ENCODE measurements at regions not wholly inside any gene's neighbourhood (a gene's known extent, or its start where the extent isn't known, plus 50 kb on each side); places are given as distances from the start of the nearest gene placed in this dataset.
"Not testable (repeated sequence)": the region's sequence is repeated elsewhere in the genome, so short reads cannot be mapped to it uniquely, and the experiment has no call there.

DNA sequence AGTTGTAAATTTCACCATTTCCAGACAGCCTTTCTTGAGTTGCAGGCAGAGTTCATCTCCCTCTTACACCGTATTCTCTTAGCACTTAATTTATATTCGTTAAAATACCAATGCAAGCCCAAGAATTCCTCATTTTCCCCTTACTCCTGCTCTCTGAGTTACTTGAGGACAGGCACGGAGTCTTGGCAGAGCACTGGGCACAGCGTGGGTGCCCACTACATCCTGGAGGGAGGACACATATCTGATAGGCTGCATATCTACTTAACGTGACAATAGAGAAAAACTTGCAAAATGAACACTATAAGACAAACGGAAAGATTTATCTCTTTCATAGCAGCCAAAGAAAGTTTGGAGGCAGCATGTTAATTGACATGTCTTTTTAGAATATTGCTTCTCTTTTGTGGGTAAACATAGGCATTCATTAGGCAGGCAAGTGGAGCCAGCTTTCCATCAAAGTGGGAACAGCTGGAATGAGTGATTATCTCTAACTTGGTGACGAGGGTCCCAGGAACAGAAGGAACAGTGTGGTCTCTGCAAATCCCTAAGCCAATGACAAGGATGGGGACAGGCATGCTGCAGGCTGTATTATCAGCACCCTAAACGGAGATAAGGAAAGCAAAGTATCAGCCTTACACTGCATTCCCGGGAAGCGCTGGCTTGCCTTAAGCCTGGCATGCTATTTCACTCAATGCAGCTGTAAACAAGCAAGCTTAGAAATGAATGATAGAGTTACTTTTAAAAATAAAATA is 116.5 kb downstream of the RTP4 start:
- H3F3A ChIP-seq (ENCODE audit: control insufficient read depth, insufficient read depth): no peaks in the 10 kb centered on the region
- no peaks in the 10 kb centered on the region for H3K9me2 ChIP-seq (replicated peaks; ENCODE audit: control insufficient read depth, low read length)
- H3K4me3 ChIP-seq (ENCODE audit: low read length): no peak overlapping the region
- H3K36me3 ChIP-seq (ENCODE audit: control insufficient read depth, low read length): no peaks in the 10 kb centered on the region
- H3K4me2 ChIP-seq (ENCODE audit: low read length): no peak overlapping the region
- H3K27ac ChIP-seq (ENCODE audit: low read depth, low read length): no peak overlapping the region
- H3K9me3 ChIP-seq (ENCODE audit: control insufficient read depth, insufficient read depth, low read length): no peaks in the 10 kb centered on the region
- TF ChIP-seq, protein P1, sequence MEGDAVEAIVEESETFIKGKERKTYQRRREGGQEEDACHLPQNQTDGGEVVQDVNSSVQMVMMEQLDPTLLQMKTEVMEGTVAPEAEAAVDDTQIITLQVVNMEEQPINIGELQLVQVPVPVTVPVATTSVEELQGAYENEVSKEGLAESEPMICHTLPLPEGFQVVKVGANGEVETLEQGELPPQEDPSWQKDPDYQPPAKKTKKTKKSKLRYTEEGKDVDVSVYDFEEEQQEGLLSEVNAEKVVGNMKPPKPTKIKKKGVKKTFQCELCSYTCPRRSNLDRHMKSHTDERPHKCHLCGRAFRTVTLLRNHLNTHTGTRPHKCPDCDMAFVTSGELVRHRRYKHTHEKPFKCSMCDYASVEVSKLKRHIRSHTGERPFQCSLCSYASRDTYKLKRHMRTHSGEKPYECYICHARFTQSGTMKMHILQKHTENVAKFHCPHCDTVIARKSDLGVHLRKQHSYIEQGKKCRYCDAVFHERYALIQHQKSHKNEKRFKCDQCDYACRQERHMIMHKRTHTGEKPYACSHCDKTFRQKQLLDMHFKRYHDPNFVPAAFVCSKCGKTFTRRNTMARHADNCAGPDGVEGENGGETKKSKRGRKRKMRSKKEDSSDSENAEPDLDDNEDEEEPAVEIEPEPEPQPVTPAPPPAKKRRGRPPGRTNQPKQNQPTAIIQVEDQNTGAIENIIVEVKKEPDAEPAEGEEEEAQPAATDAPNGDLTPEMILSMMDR (IDR thresholded peaks at IDR 0.05; ENCODE audit: low read depth, low read length, poor library complexity, severe bottlenecking): no peak
- no peak for TF ChIP-seq EZH2phosphoT487 (IDR thresholded peaks at IDR 0.05; ENCODE audit: borderline replicate concordance, low read length)
- no peaks in the 10 kb centered on the region for H4K20me1 ChIP-seq (ENCODE audit: control insufficient read depth, insufficient read depth, low read depth, low read length)
- no peaks in the 10 kb centered on the region for H3K27me3 ChIP-seq (ENCODE audit: control insufficient read depth, low read length)
- no peaks in the 10 kb centered on the region for H3K4me1 ChIP-seq (ENCODE audit: control insufficient read depth, low read length)
- H3K79me2 ChIP-seq (ENCODE audit: control insufficient read depth, low read length): no peaks in the 10 kb centered on the region

DNA sequence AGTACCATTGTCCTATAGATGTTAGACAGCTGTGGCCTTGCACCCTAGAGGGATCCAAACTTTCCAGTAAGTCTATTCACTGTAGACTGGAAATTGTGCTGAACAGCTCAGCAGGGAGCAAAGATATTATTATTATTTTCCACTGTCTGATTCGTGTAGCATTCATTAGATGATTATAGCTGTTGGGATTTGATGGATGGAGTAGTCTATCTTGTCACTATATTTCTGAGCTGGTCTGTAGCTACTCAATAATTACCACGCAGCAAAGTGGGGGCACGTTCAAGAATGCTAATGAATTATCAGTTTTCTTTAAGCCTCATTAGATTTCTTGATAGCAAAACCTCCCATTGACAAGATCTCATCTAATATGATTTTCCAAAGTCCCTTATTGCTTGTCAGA is 113.2 kb downstream of the RTP4 start:
- Histone ChIP-seq H3K27ac (ENCODE audit: low read depth, low read length) (no peak overlapping the region), H3K27me3 (ENCODE audit: control insufficient read depth, low read length) (no peaks in the 10 kb centered on the region), H3K4me2 (ENCODE audit: low read length) (no peak overlapping the region), H3K79me2 (ENCODE audit: control insufficient read depth, low read length) (no peaks in the 10 kb centered on the region), H3K9me3 (ENCODE audit: control insufficient read depth, insufficient read depth, low read length) (no peaks in the 10 kb centered on the region), H3K9me2 (replicated peaks; ENCODE audit: control insufficient read depth, low read length) (no peaks in the 10 kb centered on the region), H3K4me1 (ENCODE audit: control insufficient read depth, low read length) (no peaks in the 10 kb centered on the region), H3K4me3 (ENCODE audit: low read length) (no peak overlapping the region), H4K20me1 (ENCODE audit: control insufficient read depth, insufficient read depth, low read depth, low read length) (no peaks in the 10 kb centered on the region), H3K36me3 (ENCODE audit: control insufficient read depth, low read length) (no peaks in the 10 kb centered on the region), H3F3A (ENCODE audit: control insufficient read depth, insufficient read depth) (no peaks in the 10 kb centered on the region)
- TF ChIP-seq, protein P1 (IDR thresholded peaks at IDR 0.05; ENCODE audit: low read depth, low read length, poor library complexity, severe bottlenecking): no peak
- no peak for TF ChIP-seq EZH2phosphoT487 (IDR thresholded peaks at IDR 0.05; ENCODE audit: borderline replicate concordance, low read length)

- H3K4me1 ChIP-seq (ENCODE audit: control insufficient read depth, low read length); H3K9me3 ChIP-seq (ENCODE audit: control insufficient read depth, insufficient read depth, low read length); H3K79me2 ChIP-seq (ENCODE audit: control insufficient read depth, low read length); H3K27ac ChIP-seq (ENCODE audit: low read depth, low read length); H3K4me3 ChIP-seq (ENCODE audit: low read length); H3K27me3 ChIP-seq (ENCODE audit: control insufficient read depth, low read length); H3K36me3 ChIP-seq (ENCODE audit: control insufficient read depth, low read length); H3F3A ChIP-seq (ENCODE audit: control insufficient read depth, insufficient read depth); H3K4me2 ChIP-seq (ENCODE audit: low read length); H3K9me2 ChIP-seq (replicated peaks; ENCODE audit: control insufficient read depth, low read length); H4K20me1 ChIP-seq (ENCODE audit: control insufficient read depth, insufficient read depth, low read depth, low read length): not testable (repeated sequence)
Measured at GRCh38 chr3:187475613-187476012, 107.4 kb downstream of the RTP4 start.

DNA sequence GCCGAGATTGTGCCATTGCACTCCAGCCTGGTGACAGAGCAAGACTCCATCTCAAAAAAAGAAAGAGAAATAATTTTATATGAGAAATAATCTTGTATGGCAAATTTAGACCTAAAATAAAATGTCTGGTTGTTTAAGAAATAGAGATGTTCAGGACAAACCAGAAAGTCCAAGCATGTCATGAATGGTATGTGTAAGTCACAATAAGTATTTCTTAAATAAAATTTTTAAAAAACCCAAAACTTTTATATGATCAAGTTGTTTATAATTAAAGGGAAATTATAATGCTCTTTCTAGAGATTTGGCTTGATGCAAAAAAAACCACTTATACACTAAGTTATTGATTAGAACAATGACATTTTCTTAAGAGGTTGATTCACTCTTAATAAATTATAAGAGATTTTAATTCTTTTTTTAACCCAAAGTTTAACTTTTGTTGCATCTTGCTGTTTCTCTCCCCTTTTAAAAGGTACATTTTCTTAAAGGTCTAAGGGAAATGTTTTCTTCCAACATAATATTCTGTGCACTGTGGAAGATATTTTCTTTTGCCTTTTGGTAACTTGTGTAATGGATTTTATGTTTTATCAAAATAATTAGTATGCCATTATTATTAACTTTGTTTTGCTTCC is 105.7 kb downstream of the RTP4 start:
- Histone ChIP-seq H3K36me3 (ENCODE audit: control insufficient read depth, low read length) (no peaks in the 10 kb centered on the region), H3K4me1 (ENCODE audit: control insufficient read depth, low read length) (no peaks in the 10 kb centered on the region), H3K27ac (ENCODE audit: low read depth, low read length) (no peak overlapping the region), H3F3A (ENCODE audit: control insufficient read depth, insufficient read depth) (no peaks in the 10 kb centered on the region), H3K9me2 (replicated peaks; ENCODE audit: control insufficient read depth, low read length) (no peaks in the 10 kb centered on the region), H3K9me3 (ENCODE audit: control insufficient read depth, insufficient read depth, low read length) (peaks cover 7% of the 10 kb centered on the region; the same call in 1 of the 2 replicates), H3K27me3 (ENCODE audit: control insufficient read depth, low read length) (no peaks in the 10 kb centered on the region), H3K4me3 (ENCODE audit: low read length) (no peak overlapping the region), H4K20me1 (ENCODE audit: control insufficient read depth, insufficient read depth, low read depth, low read length) (no peaks in the 10 kb centered on the region), H3K4me2 (ENCODE audit: low read length) (no peak overlapping the region), H3K79me2 (ENCODE audit: control insufficient read depth, low read length) (no peaks in the 10 kb centered on the region)
- TF ChIP-seq EZH2phosphoT487 (IDR thresholded peaks at IDR 0.05; ENCODE audit: borderline replicate concordance, low read length): no peak
- TF ChIP-seq, protein P1 (IDR thresholded peaks at IDR 0.05; ENCODE audit: low read depth, low read length, poor library complexity, severe bottlenecking): no peak

GRCh38 chr3:187466306-187466705 is 98.1 kb downstream of the RTP4 start:
- H4K20me1 ChIP-seq (ENCODE audit: control insufficient read depth, insufficient read depth, low read depth, low read length); H3K9me3 ChIP-seq (ENCODE audit: control insufficient read depth, insufficient read depth, low read length); H3K79me2 ChIP-seq (ENCODE audit: control insufficient read depth, low read length); H3K4me3 ChIP-seq (ENCODE audit: low read length); H3K4me1 ChIP-seq (ENCODE audit: control insufficient read depth, low read length); H3K4me2 ChIP-seq (ENCODE audit: low read length); H3K9me2 ChIP-seq (replicated peaks; ENCODE audit: control insufficient read depth, low read length); H3F3A ChIP-seq (ENCODE audit: control insufficient read depth, insufficient read depth); H3K27me3 ChIP-seq (ENCODE audit: control insufficient read depth, low read length); H3K27ac ChIP-seq (ENCODE audit: low read depth, low read length); H3K36me3 ChIP-seq (ENCODE audit: control insufficient read depth, low read length): not testable (repeated sequence)

Measured in DOHH2 (cell line).